ENCODE measurements at regions not wholly inside any gene's neighbourhood (a gene's known extent, or its start where the extent isn't known, plus 50 kb on each side); places are given as distances from the start of the nearest gene placed in this dataset.

DNA sequence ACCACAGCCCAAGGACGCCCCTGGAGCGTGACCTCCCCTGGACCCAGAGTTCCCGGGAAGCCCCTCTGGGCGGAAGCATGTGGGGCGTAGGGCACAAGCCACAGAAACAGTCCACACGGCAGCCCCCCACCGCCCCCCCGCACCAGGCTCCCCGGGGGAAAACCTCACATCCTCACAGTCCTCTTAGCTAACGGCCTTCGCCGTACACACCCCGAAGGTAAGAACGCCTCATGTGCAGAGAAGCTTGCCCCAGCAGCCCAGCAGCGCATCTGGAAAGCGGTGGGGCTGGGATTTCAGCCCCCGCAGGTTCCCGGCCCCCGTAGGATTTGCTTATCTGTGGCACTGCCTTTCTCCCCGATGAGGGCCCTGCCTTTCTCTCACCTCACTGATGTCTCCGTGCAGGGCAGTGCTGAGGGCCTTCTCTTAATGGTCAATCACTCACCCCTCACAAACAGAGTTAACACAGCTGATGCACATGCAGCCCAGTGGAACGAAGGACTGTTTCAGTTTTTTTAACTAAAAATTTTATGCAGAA, 309.2 kb downstream of the BRD1 start:
- ATAC-seq = no peak

DNA sequence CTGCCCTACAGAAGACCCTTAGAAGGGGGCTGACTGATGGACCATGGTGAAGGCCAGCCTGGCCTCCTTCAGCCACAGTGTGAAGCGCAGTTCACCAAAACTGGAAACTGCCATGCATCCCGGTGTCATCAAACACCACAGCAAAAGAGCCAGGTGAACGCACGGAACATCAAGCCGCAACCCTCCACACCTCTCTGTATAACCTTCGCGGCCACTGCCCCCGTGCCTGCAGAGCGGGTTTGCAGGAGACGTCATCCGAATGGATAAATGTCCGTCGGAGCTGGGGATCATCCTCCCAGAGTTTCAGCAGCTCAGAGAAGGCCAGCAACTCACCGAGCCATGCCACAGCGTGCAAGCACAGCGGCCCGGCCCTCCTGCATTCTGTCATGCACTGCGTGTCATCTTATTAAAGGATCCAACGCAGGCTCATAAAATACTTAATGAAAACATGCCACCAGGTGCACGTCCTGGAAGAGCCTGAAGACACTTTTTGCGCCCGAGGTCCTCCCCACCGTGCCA, 309.9 kb downstream of the BRD1 start:
- no peak for TF ChIP-seq ISL1 (CRISPR knock-in tag; IDR thresholded peaks at IDR 0.05)
- no peak for TF ChIP-seq ZFP30 (CRISPR knock-in tag; IDR thresholded peaks at IDR 0.05)
- TF ChIP-seq ARNTL (CRISPR knock-in tag; IDR thresholded peaks at IDR 0.05; ENCODE audit: borderline replicate concordance, low read depth) = no peak
- TF ChIP-seq ZNF70 (CRISPR knock-in tag; IDR thresholded peaks at IDR 0.05) = no peak
- TF ChIP-seq CSDC2 (CRISPR knock-in tag; IDR thresholded peaks at IDR 0.05) = no peak
- no peak for TF ChIP-seq ZNF8 (CRISPR knock-in tag; IDR thresholded peaks at IDR 0.05)
- no peak for ATAC-seq

More for the DNA sequence above, 309.2 kb downstream of the BRD1 start:
- TF ChIP-seq, protein P1, sequence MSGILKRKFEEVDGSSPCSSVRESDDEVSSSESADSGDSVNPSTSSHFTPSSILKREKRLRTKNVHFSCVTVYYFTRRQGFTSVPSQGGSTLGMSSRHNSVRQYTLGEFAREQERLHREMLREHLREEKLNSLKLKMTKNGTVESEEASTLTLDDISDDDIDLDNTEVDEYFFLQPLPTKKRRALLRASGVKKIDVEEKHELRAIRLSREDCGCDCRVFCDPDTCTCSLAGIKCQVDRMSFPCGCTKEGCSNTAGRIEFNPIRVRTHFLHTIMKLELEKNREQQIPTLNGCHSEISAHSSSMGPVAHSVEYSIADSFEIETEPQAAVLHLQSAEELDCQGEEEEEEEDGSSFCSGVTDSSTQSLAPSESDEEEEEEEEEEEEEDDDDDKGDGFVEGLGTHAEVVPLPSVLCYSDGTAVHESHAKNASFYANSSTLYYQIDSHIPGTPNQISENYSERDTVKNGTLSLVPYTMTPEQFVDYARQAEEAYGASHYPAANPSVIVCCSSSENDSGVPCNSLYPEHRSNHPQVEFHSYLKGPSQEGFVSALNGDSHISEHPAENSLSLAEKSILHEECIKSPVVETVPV (CRISPR knock-in tag; IDR thresholded peaks at IDR 0.05) = no peak
- TF ChIP-seq ZNF70 (CRISPR knock-in tag; IDR thresholded peaks at IDR 0.05) (no peak), ZFP3 (CRISPR knock-in tag; IDR thresholded peaks at IDR 0.05) (no peak), ISL1 (CRISPR knock-in tag; IDR thresholded peaks at IDR 0.05) (no peak), ZNF565 (CRISPR knock-in tag; conservative IDR thresholded peaks at IDR 0.05; ENCODE audit: low read depth) (no peak), GLIS3 (CRISPR knock-in tag; IDR thresholded peaks at IDR 0.05) (no peak), OSR1 (CRISPR knock-in tag; IDR thresholded peaks at IDR 0.05) (no peak), ZFP30 (CRISPR knock-in tag; IDR thresholded peaks at IDR 0.05) (no peak)
- TF ChIP-seq, protein P2, sequence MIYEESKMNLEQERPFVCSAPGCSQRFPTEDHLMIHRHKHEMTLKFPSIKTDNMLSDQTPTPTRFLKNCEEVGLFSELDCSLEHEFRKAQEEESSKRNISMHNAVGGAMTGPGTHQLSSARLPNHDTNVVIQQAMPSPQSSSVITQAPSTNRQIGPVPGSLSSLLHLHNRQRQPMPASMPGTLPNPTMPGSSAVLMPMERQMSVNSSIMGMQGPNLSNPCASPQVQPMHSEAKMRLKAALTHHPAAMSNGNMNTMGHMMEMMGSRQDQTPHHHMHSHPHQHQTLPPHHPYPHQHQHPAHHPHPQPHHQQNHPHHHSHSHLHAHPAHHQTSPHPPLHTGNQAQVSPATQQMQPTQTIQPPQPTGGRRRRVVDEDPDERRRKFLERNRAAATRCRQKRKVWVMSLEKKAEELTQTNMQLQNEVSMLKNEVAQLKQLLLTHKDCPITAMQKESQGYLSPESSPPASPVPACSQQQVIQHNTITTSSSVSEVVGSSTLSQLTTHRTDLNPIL (CRISPR knock-in tag; IDR thresholded peaks at IDR 0.05; ENCODE audit: low read depth) = no peak

DNA sequence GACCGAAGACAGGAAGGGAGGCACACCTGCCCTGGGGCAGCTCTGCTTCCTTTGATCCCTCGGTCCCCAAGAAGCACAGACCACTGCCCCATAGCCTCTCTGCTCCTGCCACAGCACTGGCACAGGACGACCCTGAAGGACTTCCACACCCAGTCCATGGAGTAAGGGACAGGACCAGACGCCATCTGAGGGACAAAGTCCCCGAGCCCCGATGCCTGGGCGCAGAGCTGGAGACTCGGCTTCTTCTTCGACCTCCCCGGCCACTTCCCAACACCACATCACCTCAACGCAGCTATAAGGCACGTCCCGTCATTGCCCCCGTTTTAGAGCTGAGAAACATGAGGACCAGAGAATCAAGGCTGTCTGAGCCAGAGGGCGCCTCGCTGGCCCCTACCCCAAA, 310.5 kb downstream of the BRD1 start:
- ATAC-seq = no peak
- TF ChIP-seq ISL1 (CRISPR knock-in tag; IDR thresholded peaks at IDR 0.05) (no peak), PPARA (CRISPR knock-in tag; IDR thresholded peaks at IDR 0.05; ENCODE audit: borderline replicate concordance) (no peak), OSR1 (CRISPR knock-in tag; IDR thresholded peaks at IDR 0.05) (no peak), TCF4 (CRISPR knock-in tag; IDR thresholded peaks at IDR 0.05; ENCODE audit: borderline replicate concordance) (no peak), CSDC2 (CRISPR knock-in tag; IDR thresholded peaks at IDR 0.05) (no peak), ZNF70 (CRISPR knock-in tag; IDR thresholded peaks at IDR 0.05) (no peak), BACH2 (CRISPR knock-in tag; IDR thresholded peaks at IDR 0.05; ENCODE audit: borderline replicate concordance) (no peak), ZNF565 (CRISPR knock-in tag; conservative IDR thresholded peaks at IDR 0.05; ENCODE audit: low read depth) (no peak)
- TF ChIP-seq, protein P3, sequence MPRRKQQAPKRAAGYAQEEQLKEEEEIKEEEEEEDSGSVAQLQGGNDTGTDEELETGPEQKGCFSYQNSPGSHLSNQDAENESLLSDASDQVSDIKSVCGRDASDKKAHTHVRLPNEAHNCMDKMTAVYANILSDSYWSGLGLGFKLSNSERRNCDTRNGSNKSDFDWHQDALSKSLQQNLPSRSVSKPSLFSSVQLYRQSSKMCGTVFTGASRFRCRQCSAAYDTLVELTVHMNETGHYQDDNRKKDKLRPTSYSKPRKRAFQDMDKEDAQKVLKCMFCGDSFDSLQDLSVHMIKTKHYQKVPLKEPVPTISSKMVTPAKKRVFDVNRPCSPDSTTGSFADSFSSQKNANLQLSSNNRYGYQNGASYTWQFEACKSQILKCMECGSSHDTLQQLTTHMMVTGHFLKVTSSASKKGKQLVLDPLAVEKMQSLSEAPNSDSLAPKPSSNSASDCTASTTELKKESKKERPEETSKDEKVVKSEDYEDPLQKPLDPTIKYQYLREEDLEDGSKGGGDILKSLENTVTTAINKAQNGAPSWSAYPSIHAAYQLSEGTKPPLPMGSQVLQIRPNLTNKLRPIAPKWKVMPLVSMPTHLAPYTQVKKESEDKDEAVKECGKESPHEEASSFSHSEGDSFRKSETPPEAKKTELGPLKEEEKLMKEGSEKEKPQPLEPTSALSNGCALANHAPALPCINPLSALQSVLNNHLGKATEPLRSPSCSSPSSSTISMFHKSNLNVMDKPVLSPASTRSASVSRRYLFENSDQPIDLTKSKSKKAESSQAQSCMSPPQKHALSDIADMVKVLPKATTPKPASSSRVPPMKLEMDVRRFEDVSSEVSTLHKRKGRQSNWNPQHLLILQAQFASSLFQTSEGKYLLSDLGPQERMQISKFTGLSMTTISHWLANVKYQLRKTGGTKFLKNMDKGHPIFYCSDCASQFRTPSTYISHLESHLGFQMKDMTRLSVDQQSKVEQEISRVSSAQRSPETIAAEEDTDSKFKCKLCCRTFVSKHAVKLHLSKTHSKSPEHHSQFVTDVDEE (CRISPR knock-in tag; IDR thresholded peaks at IDR 0.05) = no peak
- TF ChIP-seq, protein P4, sequence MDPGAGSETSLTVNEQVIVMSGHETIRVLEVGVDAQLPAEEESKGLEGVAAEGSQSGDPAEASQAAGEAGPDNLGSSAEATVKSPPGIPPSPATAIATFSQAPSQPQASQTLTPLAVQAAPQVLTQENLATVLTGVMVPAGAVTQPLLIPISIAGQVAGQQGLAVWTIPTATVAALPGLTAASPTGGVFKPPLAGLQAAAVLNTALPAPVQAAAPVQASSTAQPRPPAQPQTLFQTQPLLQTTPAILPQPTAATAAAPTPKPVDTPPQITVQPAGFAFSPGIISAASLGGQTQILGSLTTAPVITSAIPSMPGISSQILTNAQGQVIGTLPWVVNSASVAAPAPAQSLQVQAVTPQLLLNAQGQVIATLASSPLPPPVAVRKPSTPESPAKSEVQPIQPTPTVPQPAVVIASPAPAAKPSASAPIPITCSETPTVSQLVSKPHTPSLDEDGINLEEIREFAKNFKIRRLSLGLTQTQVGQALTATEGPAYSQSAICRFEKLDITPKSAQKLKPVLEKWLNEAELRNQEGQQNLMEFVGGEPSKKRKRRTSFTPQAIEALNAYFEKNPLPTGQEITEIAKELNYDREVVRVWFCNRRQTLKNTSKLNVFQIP (CRISPR knock-in tag; IDR thresholded peaks at IDR 0.05; ENCODE audit: borderline replicate concordance, low read depth) = no peak

DNA sequence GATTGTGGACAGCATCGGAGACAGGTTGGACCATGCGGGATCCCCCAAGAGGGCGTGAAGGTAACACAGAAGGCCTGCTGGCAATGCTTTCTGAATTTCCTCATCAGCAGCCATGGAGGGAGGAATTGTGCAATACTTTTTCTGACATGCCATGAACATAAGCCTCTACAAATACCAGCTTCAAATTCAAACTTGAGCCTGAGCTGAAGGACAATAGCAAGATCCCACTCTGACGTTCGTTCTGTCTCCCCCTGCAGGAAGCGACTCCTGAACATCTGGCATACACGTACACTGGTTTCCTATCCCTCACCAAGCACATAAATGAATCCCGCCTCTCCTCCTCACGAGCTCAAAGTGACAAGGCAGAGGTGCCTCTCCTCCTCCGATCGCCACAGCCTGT, 312.2 kb downstream of the BRD1 start:
- TF ChIP-seq, protein P4 (CRISPR knock-in tag; IDR thresholded peaks at IDR 0.05; ENCODE audit: borderline replicate concordance, low read depth) = no peak
- TF ChIP-seq ISL1 (CRISPR knock-in tag; IDR thresholded peaks at IDR 0.05) = no peak

More for the DNA sequence above, 312.2 kb downstream of the BRD1 start:
- ATAC-seq = no peak

Data from SK-N-SH treated with all-trans-retinoic acid at 6 μM for 48 hours (cell line).